Testis (tissue), 2 donors: ENCODE measurements at regions not wholly inside any gene's neighbourhood (a gene's known extent, or its start where the extent isn't known, plus 50 kb on each side); places are given as distances from the start of the nearest gene placed in this dataset.
"Not testable (repeated sequence)": the region's sequence is repeated elsewhere in the genome, so short reads cannot be mapped to it uniquely, and the experiment has no call there.

Experiments
- CTCF ChIP-seq, 3 experiments: fragments of 450-650 bp in 2 of 3; fragments of 200-600 bp in 1 of 3; sonication (generic) in 1 of 3; IDR thresholded peaks; one replicate each; pipeline ENCODE4 v1.5.1; 2016 to 2019; ENCODE audit warnings: antibody characterized with exemption in 3 of 3, mild to moderate bottlenecking in 2 of 3, moderate library complexity in 1 of 3
- POLR2A ChIP-seq: fragments of 450-650 bp; IDR thresholded peaks from one replicate; pipeline ENCODE4 v1.6.1; 2017; ENCODE audit warnings: antibody characterized with exemption, mild to moderate bottlenecking, moderate library complexity

- TF ChIP-seq CTCF (IDR thresholded peaks at IDR 0.05); POLR2A: not testable (repeated sequence)
Observed at GRCh38 chr15:62371683-62372082, 206.6 kb upstream of the C2CD4B start.
